ENCODE measurements at regions not wholly inside any gene's neighbourhood (a gene's known extent, or its start where the extent isn't known, plus 50 kb on each side); places are given as distances from the start of the nearest gene placed in this dataset.
"Not testable (repeated sequence)": the region's sequence is repeated elsewhere in the genome, so short reads cannot be mapped to it uniquely, and the experiment has no call there.

DNA sequence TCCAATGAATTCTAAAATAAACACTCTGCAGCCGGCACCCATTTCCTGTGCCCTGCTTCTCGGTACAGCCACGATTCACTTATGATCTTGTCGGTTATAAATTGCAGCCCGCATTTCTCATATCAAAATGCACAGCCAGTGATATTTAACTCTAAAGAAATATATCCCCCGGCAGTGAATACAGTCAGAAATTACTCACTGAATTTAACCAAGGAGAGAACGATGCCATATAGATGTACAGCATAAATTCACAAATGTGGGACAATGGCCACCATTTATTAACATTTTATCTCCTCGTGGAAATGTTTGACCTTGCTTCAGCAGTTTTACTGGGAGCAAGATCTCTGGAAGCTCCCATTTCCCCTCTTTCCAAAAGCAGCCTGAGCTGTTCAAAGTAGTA is 1517.8 kb downstream of the BRD1 start:
- no peak for DNase-seq

DNA sequence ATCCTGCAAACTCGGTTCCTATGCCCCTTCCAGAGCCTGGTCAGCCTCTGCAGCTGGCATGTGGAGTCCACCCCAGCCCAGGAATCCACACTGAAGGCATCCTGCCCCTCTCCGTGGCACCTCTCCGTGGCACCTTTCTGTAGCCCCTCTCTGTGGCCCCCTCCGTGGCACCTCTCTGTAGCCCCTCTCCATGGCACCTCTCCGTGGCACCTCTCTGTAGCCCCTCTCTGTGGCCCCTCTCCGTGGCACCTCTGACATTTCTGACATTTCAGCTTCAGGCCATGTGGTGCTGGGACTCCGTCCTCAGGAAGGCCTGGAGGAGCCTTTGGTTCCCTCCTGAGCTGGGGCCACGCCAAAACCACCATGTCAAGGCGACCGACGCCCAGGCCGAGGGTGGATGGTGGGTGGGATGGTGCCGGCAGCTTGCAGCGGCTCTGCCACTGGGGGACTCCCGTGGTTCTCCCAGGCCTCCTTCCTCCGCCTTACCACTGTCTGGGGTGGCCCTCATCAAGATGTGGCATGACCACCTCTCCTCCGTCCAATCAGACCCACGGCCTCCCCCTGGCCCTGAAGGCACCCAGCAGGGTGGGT is 1518.5 kb downstream of the BRD1 start:
- no peak for DNase-seq

DNA sequence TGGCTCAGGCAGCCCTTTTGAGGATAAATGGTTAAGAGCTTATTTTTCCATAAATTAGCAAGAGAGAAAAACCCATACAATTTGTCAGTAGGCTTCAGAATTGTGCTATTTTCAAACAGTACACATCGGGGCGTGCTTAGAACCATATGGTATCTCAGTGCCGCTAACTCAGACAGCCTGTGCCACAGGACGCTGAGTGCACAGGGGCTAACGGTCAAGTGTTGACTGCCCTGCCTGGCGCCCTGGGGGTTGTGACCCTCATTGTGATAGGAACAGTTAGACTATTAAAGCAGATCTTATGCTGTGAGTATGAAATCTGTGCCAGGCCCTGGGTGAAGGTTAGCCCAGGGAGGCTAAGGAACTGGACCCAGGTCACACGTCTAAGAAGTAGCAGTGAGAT is 1519.7 kb downstream of the BRD1 start:
- no peak for DNase-seq

DNA sequence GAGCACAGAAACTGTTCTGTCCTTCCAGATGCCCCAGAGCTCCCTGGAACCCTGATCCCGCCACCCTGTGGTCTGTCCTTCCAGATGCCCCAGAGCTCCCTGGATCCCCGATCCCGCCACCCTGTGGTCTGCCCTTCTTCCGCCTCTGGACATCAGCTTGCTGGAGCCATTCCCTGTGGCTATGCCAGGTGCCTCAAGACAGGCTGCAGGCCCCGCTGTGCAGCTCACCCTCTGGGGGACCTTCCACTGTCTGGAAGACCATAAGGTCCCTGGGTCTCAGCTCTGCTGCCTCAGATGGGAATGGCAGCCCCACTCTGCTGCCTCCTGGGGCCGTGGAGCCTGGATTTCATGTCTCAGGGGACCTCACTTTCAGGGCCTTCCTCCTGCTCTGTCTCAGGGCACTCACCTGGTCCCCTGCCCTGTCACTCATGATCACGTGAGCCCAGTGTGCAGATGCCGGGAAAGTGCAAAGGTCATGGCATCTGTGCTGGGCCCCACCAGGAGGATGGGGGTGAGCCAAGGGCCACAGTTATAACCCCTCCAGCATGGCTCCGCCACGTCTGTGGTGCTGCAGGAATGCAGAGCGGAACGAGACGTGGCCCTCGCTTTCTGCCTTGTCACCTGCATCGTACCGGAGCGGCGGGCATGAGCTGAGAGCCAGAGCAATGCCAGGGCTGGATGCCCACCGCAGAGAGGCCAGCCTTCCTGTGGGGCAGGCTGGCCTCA is 1520.7 kb downstream of the BRD1 start:
- no peak for DNase-seq

DNA sequence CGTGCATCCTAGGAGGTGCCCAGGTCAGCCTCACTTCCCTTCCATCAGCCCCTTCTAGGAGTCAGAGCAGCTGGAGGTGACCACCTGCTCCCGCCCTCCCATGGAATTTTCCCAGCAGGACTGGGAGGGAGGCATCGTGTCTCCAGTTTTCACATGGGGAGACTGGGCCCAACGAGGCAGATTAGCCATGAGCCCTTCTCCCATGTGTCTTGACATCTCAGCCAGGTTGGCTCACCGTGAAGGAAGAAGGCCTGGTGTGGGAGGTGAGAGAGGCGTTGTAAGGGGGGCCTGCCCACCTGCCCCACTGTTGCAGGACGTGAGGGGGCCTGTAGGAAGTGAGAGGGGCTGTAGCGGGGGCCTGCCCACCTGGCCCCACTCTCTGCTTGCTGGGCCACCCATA is 1521.4 kb downstream of the BRD1 start:
- no peak for DNase-seq

DNA sequence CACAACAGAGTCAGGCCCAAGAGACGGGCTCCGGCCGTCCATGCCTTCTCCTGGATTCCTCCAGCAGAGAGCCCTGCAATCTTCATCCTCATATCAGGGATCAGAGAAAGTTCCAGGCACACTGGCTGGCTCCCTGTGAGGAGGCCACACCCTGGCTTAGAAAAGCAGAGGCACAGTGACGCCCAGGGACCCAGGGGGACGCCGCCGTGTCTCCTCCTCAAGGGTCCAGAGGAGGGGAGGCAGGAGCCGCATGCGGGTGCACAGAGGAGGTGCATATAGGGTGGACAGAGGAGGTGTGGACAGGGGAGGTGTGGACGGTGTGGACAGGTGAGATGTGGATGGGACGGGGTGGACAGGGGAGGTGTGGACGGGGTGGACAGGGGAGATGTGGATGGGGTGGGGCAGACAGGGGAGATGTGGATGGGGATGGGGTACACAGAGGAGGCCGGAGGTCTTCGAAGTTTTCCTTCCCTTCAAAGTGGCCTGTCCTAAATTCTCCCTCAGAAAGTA is 1521.9 kb downstream of the BRD1 start:
- no peak for DNase-seq

DNA sequence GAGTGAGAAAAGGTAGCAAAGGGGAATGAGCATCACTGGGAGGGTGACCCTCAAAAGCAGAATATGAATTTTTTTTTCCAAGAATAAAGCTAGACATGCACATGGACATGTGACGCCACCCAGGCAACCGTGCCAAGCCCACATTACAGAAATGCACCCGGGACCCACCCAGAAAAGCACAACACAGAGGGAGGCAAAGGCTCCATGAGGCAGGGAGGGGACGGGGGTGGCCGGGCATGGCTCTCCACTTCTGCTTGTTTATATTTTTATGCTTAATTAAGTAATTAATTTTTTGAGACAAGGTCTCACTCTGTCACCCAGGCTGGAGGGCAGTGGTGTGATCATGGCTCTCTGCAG is 1524.3 kb downstream of the BRD1 start:
- no peak for DNase-seq

DNA sequence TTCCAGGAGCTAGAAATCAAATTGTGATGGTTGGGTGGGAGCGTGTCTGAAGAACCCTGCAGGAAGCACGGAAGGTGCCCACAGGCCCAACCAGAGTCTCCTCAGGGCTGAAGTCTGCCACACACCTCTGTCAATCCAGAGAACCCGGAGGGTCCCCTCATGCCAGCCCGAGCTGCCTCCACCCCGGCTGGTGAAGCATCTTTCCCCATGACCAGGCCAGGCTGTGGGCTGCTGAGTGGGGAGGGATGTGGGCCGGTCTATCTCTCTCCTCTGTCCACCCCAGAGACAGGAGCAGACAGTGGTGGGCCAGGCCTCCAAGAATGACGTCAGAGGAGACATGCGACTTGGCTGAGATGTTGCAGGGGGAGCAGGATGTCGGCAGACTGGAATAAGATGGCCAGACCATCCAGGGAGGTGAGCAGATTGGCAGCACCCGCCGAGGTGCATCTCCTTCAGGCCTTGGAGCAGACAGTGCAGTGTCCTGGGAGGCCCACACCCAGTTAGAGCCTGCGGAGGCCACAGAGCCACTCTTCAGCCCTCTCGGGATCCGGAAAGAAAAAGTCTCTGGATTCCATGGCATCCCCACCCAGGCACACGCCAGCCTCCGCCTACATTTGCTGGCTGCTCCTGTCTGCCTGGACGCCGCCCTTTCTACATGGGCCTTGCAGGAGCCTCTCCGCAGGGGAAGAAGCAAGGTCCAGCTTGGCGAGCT is 1524.9 kb downstream of the BRD1 start:
- DNase-seq, result no peak

DNA sequence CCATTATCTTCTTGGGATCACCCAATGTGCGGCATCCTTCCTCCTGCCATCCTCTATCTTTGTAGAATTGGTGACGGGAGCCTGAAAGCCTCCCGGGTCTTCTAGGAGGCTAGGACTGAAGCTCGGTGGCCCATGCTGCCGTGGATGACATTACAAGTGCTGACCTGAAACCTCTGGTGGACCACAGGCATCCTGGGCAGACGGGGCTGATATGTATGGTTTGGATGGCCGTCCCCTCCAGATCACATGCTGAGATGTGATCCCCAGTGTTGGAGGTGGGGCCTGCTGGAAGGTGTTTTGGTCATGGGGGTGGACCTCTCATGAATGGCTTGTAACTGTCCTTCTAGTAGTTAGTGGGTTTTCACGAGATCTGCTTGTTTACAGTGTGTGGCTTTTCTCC is 1525.8 kb downstream of the BRD1 start:
- DNase-seq, result no peak

DNA sequence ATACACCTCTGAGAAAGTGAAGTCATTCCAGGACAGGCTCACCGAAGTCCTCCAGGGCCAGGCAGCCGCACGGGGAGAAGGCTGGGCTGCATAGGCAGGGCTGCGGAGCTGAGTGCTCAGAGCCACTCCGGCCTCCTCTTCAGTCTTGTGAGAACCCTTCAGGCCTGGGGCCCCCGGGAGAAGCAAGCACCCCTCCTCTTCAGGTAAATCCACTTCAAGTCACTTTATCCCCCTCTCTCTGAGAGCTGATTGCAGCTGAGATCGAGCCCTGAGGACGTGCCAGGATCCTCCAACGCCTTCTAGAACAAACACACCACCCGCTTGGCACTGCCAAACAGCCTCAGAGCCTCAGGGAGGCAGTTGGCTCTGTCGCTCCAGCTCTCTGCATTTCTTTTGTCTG is 1526.3 kb downstream of the BRD1 start:
- no peak for DNase-seq

DNA sequence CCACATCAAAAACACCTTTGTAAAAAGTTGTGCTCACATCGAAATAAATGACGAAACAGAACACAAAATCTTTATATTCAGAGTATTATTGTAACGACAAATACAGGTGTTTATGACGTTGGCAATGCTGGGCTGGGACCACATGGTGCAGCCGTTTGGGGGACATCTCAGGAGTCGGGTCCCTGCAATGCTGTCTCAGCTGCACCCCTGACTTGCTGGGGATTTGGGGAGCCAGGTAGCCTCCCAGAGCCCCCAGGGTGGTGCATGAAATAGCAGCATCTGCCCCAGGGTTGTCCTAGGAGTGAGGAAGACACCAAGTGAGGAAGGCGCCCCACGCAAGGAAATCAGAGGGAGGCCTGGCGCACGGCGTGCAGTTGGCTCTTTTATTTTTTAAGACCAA is 1526.8 kb downstream of the BRD1 start:
- DNase-seq, result no peak

DNA sequence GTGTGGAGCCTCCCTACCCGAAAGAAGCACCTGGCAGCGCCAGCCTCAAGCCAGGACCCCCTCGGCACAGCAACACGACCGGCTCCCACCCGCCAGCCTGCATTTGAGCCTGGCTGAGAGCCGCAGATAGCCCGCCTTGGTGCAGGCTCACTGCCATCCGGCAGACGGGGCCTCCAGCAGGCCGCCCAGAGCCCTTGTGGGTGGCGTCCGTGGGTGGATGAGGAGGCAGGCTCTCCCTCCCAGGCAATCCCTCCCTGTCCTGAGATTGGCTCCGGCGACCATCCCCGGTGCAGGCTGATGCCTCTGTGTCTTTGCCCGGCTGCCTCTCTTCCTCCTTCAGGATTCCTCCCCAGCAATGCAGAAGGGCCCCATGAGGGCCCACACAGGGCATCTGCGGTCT is 1527.9 kb downstream of the BRD1 start:
- no peak for DNase-seq

DNA sequence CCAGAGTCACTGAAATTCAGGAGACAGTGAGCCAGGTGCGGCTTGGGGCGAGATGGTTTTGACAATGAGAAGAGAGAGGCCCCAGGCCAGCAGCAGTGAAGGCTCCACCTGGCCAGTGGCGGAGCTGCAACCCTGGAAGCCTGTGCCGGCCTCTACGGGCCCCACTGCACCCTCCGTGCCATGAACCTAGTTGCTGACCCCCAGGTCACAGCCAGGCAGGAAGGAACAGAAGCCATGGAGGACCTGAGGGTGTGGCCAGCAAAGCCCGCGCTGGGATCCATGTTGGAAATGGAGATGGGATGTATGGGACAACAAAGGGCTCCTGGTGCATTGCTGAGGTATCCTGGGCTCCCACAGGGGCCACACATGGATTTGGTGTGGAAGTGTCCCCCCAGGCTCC is 1528.5 kb downstream of the BRD1 start:
- DNase-seq, result no peak

DNA sequence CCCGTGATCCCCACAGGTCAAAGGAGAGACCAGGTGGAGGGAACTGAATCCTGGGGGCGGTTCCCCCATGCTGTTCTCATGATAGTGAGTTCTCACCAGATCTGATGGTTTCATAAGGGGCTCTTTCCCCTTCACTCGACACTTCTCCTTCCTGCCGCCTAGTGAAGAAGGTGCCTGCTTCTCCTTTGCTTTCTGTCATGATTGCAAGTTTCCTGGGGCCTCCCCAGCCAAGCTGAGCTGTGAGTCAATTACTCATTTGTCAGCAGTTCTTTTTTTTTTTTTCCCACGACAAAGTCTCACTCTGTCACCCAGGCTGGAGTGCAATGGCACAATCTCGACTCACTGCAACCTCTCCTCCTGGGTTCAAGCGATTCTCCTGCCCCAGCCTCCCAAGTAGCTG is 1530.4 kb downstream of the BRD1 start:
- DNase-seq, result no peak

DNA sequence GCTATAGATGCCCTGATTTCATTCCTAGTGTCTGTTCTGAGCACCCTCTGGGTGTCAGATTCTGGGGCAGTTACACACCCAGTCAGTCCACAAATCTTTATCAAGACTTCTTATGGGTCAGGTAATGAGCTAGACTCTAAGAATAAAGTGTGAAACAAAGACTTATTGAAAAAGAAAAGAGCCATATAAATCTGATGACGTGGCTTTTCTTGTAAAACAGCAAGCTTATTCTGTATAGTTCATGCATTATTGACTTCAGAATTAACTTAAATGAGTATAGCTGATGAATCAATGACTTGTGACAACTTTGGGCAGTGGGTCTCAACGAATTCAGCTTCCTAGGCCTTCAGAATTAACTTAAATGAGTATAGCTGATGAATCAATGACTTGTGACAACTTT is 1527.5 kb downstream of the TBC1D22A start:
- DNase-seq, result not testable (repeated sequence)

DNA sequence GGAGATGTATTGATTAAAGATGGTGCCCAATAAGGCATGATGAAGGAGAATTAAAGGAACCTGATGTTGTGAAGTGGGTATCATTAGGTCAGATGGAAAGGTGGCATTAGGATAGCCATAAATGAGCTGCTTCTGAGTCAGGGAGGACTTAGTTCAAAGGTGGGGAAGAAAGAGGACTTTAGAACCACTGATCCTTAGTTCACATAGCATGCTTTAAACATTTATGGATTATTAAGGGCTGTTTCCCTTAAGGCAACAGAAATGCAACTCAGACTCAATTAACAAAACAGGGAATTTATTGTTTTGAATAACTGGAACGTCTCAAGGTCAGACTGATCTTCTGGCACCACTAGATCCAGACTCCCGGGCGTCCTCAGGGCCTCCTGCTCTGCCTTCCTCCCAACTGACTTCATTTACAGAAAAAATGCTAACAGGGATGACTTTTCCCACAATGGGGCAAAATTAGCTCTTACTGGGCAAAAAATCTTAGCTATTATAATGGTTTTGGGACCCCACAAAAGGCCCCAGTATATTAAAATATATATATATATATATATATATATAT is 1526.0 kb downstream of the TBC1D22A start:
- DNase-seq, result no peak

DNA sequence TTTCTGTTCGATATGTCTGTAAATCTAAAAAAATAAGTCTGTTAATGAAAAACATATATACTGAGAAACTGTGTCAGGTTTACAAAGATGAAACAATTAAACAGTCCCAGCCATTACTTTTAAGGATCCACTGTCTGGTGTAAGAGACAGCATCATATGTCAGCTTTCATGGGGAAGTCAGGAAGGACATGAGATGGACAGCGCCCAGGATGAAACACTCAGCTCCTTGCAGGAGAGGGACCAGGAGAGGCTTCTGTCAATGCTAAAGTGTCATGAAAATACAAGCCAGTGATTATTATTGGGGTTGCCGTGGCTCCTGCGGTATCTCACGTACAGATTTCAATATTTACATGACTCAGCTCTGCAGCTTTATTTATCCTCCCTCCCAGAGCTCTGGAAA is 1524.6 kb downstream of the TBC1D22A start:
- no peak for DNase-seq

DNA sequence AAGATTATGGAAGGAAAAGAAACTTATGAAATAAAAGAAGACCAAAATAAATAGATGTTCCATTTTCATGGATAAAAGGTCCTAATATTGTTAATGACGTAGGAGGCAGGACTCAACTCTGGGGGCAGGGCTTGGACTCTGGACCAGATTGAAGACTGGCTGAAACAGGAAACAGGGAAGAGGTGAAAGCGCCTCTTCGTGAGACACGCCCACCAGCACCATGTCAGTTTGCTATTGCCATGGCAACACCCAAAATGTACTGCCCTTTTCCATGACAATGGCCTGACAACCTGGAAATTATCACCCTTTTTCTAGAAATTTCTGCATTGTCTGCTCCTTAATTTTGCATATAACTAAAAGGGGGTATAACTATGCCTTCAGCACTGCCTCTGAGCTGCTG is 1522.2 kb downstream of the TBC1D22A start:
- DNase-seq, result no peak

DNA sequence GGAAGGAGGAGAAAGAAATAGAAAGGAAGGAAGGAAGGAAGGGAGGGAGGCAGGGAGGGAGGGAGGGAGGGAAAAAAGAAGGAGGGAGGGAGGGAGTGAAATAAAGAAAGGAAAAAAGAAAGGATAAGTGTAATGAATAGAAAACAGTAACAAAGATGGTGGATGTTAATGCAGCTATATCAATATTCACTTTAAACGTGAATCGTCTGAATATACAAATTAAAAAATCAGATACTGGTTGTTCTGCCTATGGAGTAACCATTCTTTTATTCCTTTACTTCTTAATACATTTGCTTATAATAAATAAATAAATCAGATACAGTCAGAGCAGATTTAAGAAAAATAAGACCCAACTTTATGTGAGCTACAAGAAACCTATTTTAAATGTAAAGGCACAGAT is 1520.4 kb downstream of the TBC1D22A start:
- no peak for DNase-seq

DNA sequence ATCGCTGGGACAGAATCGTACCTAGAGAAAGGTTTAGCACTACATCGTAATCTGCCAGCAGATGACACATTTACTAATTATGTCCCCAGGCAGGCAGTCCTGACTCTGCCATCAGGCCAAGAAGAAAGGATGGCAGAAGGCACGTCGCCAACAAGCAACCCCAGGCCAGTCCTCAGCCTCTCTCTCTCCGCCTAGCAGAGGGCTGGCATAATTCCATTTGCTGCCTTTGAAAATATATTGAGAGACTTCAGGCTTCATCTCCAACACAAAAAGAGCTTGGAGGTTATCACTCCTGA is 1517.0 kb downstream of the TBC1D22A start:
- DNase-seq, result no peak

DNA sequence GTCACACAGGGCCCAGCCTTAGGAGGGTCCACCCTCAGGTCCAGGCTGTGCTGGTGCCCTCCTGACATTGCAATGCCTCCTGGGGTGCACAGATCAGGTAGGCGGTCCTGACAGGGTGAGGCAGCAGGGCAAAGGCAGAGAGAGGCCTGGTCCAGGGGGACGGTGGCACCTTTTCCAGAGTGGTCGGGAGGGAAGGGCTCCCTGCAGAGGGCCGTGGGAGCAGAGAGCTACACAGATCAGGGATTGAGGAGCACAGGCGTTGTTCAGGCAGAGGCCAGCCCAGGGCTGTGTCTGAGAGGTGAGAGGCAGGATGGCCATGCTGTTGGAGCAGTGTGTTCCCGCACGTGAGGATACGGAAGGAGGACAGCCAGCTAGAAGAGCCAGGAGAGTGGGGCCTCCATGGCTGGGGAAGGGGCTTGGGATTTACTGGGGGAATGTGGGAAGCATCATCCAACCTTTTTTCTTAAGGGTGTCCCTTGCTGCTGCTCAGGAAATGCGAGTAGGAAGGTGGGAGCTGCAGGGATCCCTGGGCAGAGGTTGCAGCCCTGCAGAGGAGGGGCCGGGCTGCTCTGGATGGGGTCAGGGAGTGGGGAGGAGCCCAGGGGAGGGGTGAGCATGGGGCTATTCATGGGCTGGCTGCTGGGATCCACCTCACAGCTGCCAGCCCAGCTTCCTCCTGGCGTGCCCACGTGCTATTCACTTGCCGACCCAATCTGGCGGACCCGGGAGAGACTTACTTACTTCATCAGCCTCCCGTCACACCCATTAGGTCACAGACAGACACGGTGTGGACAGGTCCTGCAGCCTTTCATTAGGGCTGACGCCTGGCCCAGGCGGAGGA is 1516.4 kb downstream of the TBC1D22A start:
- no peak for DNase-seq

DNA sequence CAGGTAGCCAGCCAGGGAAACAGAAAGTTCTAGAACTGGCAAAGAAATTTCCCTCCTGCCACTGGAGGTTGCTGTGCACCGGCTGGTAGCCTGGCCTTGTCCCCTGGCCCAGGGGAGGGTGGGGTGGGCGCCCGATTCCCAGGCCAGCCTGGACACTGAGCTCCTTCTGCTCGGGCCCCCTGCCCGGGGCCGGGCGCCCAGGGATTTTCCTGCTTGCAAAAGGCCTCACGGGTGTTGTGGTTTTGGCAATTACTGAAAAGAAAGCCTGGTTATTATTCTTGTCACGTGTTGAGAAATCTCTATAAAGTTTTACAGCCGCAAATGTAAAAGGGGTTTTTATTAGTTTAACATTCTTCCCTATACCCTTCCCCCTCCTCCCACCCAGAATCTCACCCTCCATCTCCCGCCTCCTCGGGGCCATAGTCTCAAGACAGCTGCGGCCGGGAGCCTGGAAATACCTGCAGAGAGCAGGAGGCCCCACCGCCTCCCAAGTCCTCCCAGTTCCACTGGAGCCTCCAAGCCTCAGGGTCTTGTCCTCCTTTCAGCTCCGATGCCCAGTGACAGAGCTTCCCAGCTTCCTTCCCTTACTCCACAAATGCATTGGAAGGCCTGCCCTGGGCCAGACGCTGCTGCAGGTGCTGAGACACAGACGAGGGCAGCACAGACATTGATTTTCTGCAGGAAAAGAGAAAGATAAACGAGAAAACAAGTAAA is 1515.6 kb downstream of the TBC1D22A start:
- DNase-seq, result no peak
